Ishikawa (cell line): ENCODE measurements at regions not wholly inside any gene's neighbourhood (a gene's known extent, or its start where the extent isn't known, plus 50 kb on each side); places are given as distances from the start of the nearest gene placed in this dataset.

Source experiments
- EP300 ChIP-seq: IDR thresholded peaks from 2 replicates; pipeline ENCODE4 v1.6.1; 2012; ENCODE audit warnings: borderline replicate concordance
- MAX ChIP-seq: IDR thresholded peaks from 2 replicates; pipeline ENCODE4 v1.6.1; 2012
- NFIC ChIP-seq: IDR thresholded peaks from 2 replicates; pipeline ENCODE4 v1.6.1; 2012
- REST ChIP-seq: IDR thresholded peaks from 2 replicates; pipeline ENCODE4 v1.6.1; 2012; ENCODE audit warnings: low read depth, mild to moderate bottlenecking

GRCh38 chr5:2451100-2451499, 300.4 kb downstream of the IRX2 start:
- no peak for TF ChIP-seq NFIC
- no peak for TF ChIP-seq EP300
- no peak for TF ChIP-seq MAX
- TF ChIP-seq REST: no peak
